Fibroblast of mammary gland (primary cell): ENCODE measurements at regions not wholly inside any gene's neighbourhood (a gene's known extent, or its start where the extent isn't known, plus 50 kb on each side); places are given as distances from the start of the nearest gene placed in this dataset.

Experiments
- DNase-seq: peaks from one replicate; pipeline ENCODE4 v3.0.0-alpha.2; 2010; ENCODE audit warnings: low read depth
- H3K4me3 ChIP-seq: 2 replicates; pipeline ENCODE4 v1.5.1; 2011; ENCODE audit warnings: low read depth, mild to moderate bottlenecking, low read length, moderate library complexity; ENCODE audit not compliant: control insufficient read depth
- CTCF ChIP-seq: conservative IDR thresholded peaks from 2 replicates; pipeline ENCODE4 v1.5.1; 2011; ENCODE audit warnings: low read depth, low read length, inconsistent platforms; ENCODE audit not compliant: control insufficient read depth, insufficient read depth

- no peak for TF ChIP-seq CTCF
- H3K4me3 ChIP-seq, result no peak overlapping the region
- DNase-seq, result no peak
These were observed 113.6 kb upstream of the MAN1A1 start for GRCh38 chr6:119463081-119463626.

- DNase-seq, result no peak
- no peak for TF ChIP-seq CTCF
- no peak overlapping the region for H3K4me3 ChIP-seq
These were observed 111.6 kb upstream of the MAN1A1 start for GRCh38 chr6:119461187-119461586.

- no peak for DNase-seq
- no peak overlapping the region for H3K4me3 ChIP-seq
- TF ChIP-seq CTCF, result no peak
These were observed 109.8 kb upstream of the MAN1A1 start for GRCh38 chr6:119459207-119459974.

- H3K4me3 ChIP-seq, result no peak overlapping the region
- peak; percentile 39 for DNase-seq
- no peak for TF ChIP-seq CTCF
These were observed 105.2 kb upstream of the MAN1A1 start for GRCh38 chr6:119454714-119455113.

GRCh38 chr6:119453242-119454200 is 104.0 kb upstream of the MAN1A1 start:
- DNase-seq, result no peak
- H3K4me3 ChIP-seq, result no peak overlapping the region
- TF ChIP-seq CTCF, result no peak

GRCh38 chr6:119449331-119450156 is 100.0 kb upstream of the MAN1A1 start:
- H3K4me3 ChIP-seq, result no peak overlapping the region
- TF ChIP-seq CTCF, result no peak
- DNase-seq, result no peak
